ENCODE measurements at regions not wholly inside any gene's neighbourhood (a gene's known extent, or its start where the extent isn't known, plus 50 kb on each side); places are given as distances from the start of the nearest gene placed in this dataset.

DNA sequence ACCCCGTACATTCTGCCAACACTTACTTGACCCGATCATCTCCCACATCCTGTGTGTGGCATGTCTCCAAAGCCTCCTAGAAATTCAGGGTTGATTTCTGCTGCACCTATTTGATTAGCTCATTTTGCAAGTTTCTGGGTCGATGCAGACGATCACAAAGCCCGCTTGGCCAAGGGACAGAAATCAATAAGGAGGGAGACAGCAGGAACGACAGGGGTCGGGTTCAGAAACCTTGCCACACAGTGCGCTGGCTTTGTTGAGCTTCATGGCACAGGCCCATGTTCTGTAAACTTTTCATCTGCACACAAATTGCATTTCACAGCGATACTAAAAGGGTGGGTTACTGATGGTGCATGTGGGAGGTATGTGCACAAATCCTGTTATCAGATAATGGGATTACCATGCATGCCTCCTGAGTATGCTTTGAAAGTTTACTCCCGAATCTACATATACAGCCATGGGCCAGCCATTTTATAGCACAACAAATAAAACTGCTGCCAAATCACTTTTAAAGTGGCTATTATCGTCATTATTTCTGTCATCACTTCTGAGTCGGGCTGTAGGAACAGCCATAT lies 95.9 kb upstream of the ATP11B start:
- TF ChIP-seq POLR2A (IDR thresholded peaks at IDR 0.05; ENCODE audit: low read length) (no peak), GATA1 (IDR thresholded peaks at IDR 0.05; ENCODE audit: low read depth, low read length) (no peak)
